Panc1 (cell line): ENCODE measurements at regions not wholly inside any gene's neighbourhood (a gene's known extent, or its start where the extent isn't known, plus 50 kb on each side); places are given as distances from the start of the nearest gene placed in this dataset.

Experiments
- CTCF ChIP-seq: fragments of 450-650 bp; IDR thresholded peaks from 2 replicates; pipeline ENCODE4 v1.5.1; 2017; ENCODE audit warnings: mild to moderate bottlenecking
- POLR2AphosphoS5 ChIP-seq: IDR thresholded peaks from 2 replicates; pipeline ENCODE4 v1.6.1; 2012; ENCODE audit warnings: mild to moderate bottlenecking, low read depth, low read length, moderate library complexity
- REST ChIP-seq, 2 experiments: IDR thresholded peaks; 2 replicates each; pipeline ENCODE4 v1.6.1; 2011 to 2012; ENCODE audit warnings: low read depth in 2 of 2, control low read depth in 1 of 2, low read length in 1 of 2, mild to moderate bottlenecking in 1 of 2, moderate library complexity in 1 of 2; ENCODE audit not compliant: insufficient read depth in 1 of 2
- SIN3A ChIP-seq: IDR thresholded peaks from 2 replicates; pipeline ENCODE4 v1.6.1; 2012; ENCODE audit warnings: low read depth, mild to moderate bottlenecking, low read length, moderate library complexity, borderline replicate concordance; ENCODE audit not compliant: insufficient read depth
- TCF7L2 ChIP-seq: IDR thresholded peaks from 2 replicates; pipeline ENCODE4 v1.6.1; 2011; ENCODE audit warnings: mild to moderate bottlenecking, low read depth, low read length, inconsistent platforms

- no peak for TF ChIP-seq TCF7L2
- no peak for TF ChIP-seq POLR2AphosphoS5
- no peak for TF ChIP-seq CTCF
- no peak for TF ChIP-seq SIN3A
- no peak for TF ChIP-seq REST (IDR thresholded peaks at IDR 0.05; ENCODE audit: insufficient read depth in 1 of 2, low read depth in 2 of 2, low read length in 1 of 2)
Observed at GRCh38 chr6:153208706-153209105, 77.6 kb upstream of the RGS17 start.
